ENCODE measurements at regions not wholly inside any gene's neighbourhood (a gene's known extent, or its start where the extent isn't known, plus 50 kb on each side); places are given as distances from the start of the nearest gene placed in this dataset.
"Not testable (repeated sequence)": the region's sequence is repeated elsewhere in the genome, so short reads cannot be mapped to it uniquely, and the experiment has no call there.

GRCh38 chr12:33129500-33129899, 232.9 kb upstream of the PKP2 start:
- Mint-ChIP-seq H3K27me3 (no peaks in the 10 kb centered on the region), H3K9me3 (peaks cover 8% of the 10 kb centered on the region), H3K36me3 (ENCODE audit: low read depth) (no peaks in the 10 kb centered on the region), H3K4me1 (ENCODE audit: low read depth) (no peaks in the 10 kb centered on the region), H3K27ac (no peak overlapping the region), H3K4me3 (no peak overlapping the region)
- DNase-seq: no peak

- Mint-ChIP-seq H3K27me3 (no peaks in the 10 kb centered on the region), H3K36me3 (ENCODE audit: low read depth) (no peaks in the 10 kb centered on the region), H3K4me3 (no peak overlapping the region), H3K27ac (no peak overlapping the region), H3K9me3 (peaks cover 8% of the 10 kb centered on the region), H3K4me1 (ENCODE audit: low read depth) (no peaks in the 10 kb centered on the region)
- no peak for DNase-seq
Observed at GRCh38 chr12:33125755-33126154, 229.2 kb upstream of the PKP2 start.

- Mint-ChIP-seq H3K9me3 (no peaks in the 10 kb centered on the region), H3K27me3 (no peaks in the 10 kb centered on the region), H3K27ac (no peak overlapping the region), H3K36me3 (ENCODE audit: low read depth) (no peaks in the 10 kb centered on the region), H3K4me3 (no peak overlapping the region), H3K4me1 (ENCODE audit: low read depth) (no peaks in the 10 kb centered on the region)
- no peak for DNase-seq
Observed at GRCh38 chr12:33116284-33116683, 219.7 kb upstream of the PKP2 start.

- Mint-ChIP-seq H3K9me3 (no peaks in the 10 kb centered on the region), H3K27ac (no peak overlapping the region), H3K36me3 (ENCODE audit: low read depth) (no peaks in the 10 kb centered on the region), H3K27me3 (no peaks in the 10 kb centered on the region), H3K4me1 (ENCODE audit: low read depth) (no peaks in the 10 kb centered on the region), H3K4me3 (no peak overlapping the region)
- DNase-seq: no peak
Observed at GRCh38 chr12:33115716-33116115, 219.1 kb upstream of the PKP2 start.

- DNase-seq: no peak
- H3K4me3 Mint-ChIP-seq: no peak overlapping the region
- no peaks in the 10 kb centered on the region for H3K27me3 Mint-ChIP-seq
- peaks cover 4% of the 10 kb centered on the region for H3K9me3 Mint-ChIP-seq
- no peaks in the 10 kb centered on the region for H3K4me1 Mint-ChIP-seq (ENCODE audit: low read depth)
- no peaks in the 10 kb centered on the region for H3K36me3 Mint-ChIP-seq (ENCODE audit: low read depth)
- no peak overlapping the region for H3K27ac Mint-ChIP-seq
Observed at GRCh38 chr12:33111850-33112249, 215.3 kb upstream of the PKP2 start.

- not testable (repeated sequence) for H3K27ac Mint-ChIP-seq; DNase-seq; H3K36me3 Mint-ChIP-seq (ENCODE audit: low read depth); H3K9me3 Mint-ChIP-seq; H3K4me1 Mint-ChIP-seq (ENCODE audit: low read depth); H3K27me3 Mint-ChIP-seq; H3K4me3 Mint-ChIP-seq
Observed at GRCh38 chr12:33107827-33108226, 211.2 kb upstream of the PKP2 start.

GRCh38 chr12:33093534-33093933, 197.0 kb upstream of the PKP2 start:
- Mint-ChIP-seq H3K4me1 (ENCODE audit: low read depth) (no peaks in the 10 kb centered on the region), H3K4me3 (no peak overlapping the region), H3K27ac (no peak overlapping the region), H3K9me3 (peaks cover 3% of the 10 kb centered on the region), H3K36me3 (ENCODE audit: low read depth) (no peaks in the 10 kb centered on the region), H3K27me3 (no peaks in the 10 kb centered on the region)
- DNase-seq: no peak

- H3K4me3 Mint-ChIP-seq; H3K27me3 Mint-ChIP-seq; H3K4me1 Mint-ChIP-seq (ENCODE audit: low read depth); DNase-seq; H3K27ac Mint-ChIP-seq; H3K9me3 Mint-ChIP-seq; H3K36me3 Mint-ChIP-seq (ENCODE audit: low read depth): not testable (repeated sequence)
Observed at GRCh38 chr12:33087876-33088275, 191.3 kb upstream of the PKP2 start.

GRCh38 chr12:33076401-33076800, 179.8 kb upstream of the PKP2 start:
- H3K9me3 Mint-ChIP-seq; H3K4me3 Mint-ChIP-seq; H3K36me3 Mint-ChIP-seq (ENCODE audit: low read depth); H3K27me3 Mint-ChIP-seq; H3K4me1 Mint-ChIP-seq (ENCODE audit: low read depth); H3K27ac Mint-ChIP-seq; DNase-seq: not testable (repeated sequence)

- H3K36me3 Mint-ChIP-seq (ENCODE audit: low read depth); H3K27me3 Mint-ChIP-seq; H3K4me1 Mint-ChIP-seq (ENCODE audit: low read depth); H3K27ac Mint-ChIP-seq; DNase-seq; H3K9me3 Mint-ChIP-seq; H3K4me3 Mint-ChIP-seq: not testable (repeated sequence)
Observed at GRCh38 chr12:33075130-33075766, 178.7 kb upstream of the PKP2 start.

- Mint-ChIP-seq H3K9me3 (peaks cover 13% of the 10 kb centered on the region), H3K27ac (no peak overlapping the region), H3K27me3 (no peaks in the 10 kb centered on the region), H3K4me1 (ENCODE audit: low read depth) (no peaks in the 10 kb centered on the region), H3K36me3 (ENCODE audit: low read depth) (no peaks in the 10 kb centered on the region), H3K4me3 (no peak overlapping the region)
- no peak for DNase-seq
Observed at GRCh38 chr12:33061844-33062243, 165.3 kb upstream of the PKP2 start.

- Mint-ChIP-seq H3K27ac (no peak overlapping the region), H3K27me3 (no peaks in the 10 kb centered on the region), H3K4me1 (ENCODE audit: low read depth) (no peaks in the 10 kb centered on the region), H3K9me3 (no peaks in the 10 kb centered on the region), H3K4me3 (no peak overlapping the region), H3K36me3 (ENCODE audit: low read depth) (no peaks in the 10 kb centered on the region)
- DNase-seq: no peak
Observed at GRCh38 chr12:33054371-33054770, 157.8 kb upstream of the PKP2 start.

- no peaks in the 10 kb centered on the region for H3K36me3 Mint-ChIP-seq (ENCODE audit: low read depth)
- DNase-seq: no peak
- H3K9me3 Mint-ChIP-seq: no peaks in the 10 kb centered on the region
- no peaks in the 10 kb centered on the region for H3K4me1 Mint-ChIP-seq (ENCODE audit: low read depth)
- H3K27me3 Mint-ChIP-seq: no peaks in the 10 kb centered on the region
- no peak overlapping the region for H3K27ac Mint-ChIP-seq
- H3K4me3 Mint-ChIP-seq: no peak overlapping the region
Observed at GRCh38 chr12:33052141-33053051, 155.8 kb upstream of the PKP2 start.

GRCh38 chr12:33047666-33048065, 151.1 kb upstream of the PKP2 start:
- Mint-ChIP-seq H3K27me3 (peaks cover 2% of the 10 kb centered on the region), H3K4me3 (no peak overlapping the region), H3K4me1 (ENCODE audit: low read depth) (no peaks in the 10 kb centered on the region), H3K36me3 (ENCODE audit: low read depth) (no peaks in the 10 kb centered on the region), H3K9me3 (no peaks in the 10 kb centered on the region), H3K27ac (no peak overlapping the region)
- no peak for DNase-seq

- peaks cover 11% of the 10 kb centered on the region for H3K9me3 Mint-ChIP-seq
- no peaks in the 10 kb centered on the region for H3K36me3 Mint-ChIP-seq (ENCODE audit: low read depth)
- H3K27me3 Mint-ChIP-seq: peaks cover 2% of the 10 kb centered on the region
- H3K4me1 Mint-ChIP-seq (ENCODE audit: low read depth): no peaks in the 10 kb centered on the region
- H3K27ac Mint-ChIP-seq: no peak overlapping the region
- no peak for DNase-seq
- H3K4me3 Mint-ChIP-seq: no peak overlapping the region
Observed at GRCh38 chr12:33044447-33044846, 147.9 kb upstream of the PKP2 start.

Measured in activated T-cell treated with anti-CD3 and anti-CD28 coated beads, Interleukin-2, amount 50 U/mL, for 24 hours (primary cell).